ENCODE measurements at regions not wholly inside any gene's neighbourhood (a gene's known extent, or its start where the extent isn't known, plus 50 kb on each side); places are given as distances from the start of the nearest gene placed in this dataset.

DNA sequence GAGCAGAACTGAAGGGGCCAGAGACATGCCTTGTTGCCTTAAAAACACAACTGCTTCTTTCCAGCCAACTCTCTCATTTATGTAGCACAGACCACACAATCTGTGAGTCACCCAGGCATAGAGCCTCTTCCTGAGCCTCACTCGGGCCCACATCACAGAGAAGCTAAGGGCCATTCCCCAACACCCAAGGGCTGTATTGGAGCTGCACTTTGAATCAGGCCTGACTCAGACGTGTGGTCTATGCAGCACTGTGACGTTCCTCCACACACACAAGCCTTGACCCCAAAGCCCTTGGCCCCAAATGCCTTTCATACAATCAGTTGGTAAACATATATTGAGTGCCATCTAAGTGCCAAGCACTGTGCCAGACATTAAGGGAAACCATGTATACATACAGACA, 308.9 kb upstream of the DYNLRB2 start:
- Histone ChIP-seq H3K27me3 (ENCODE audit: control insufficient read depth, insufficient read depth, low read length) (no peaks in the 10 kb centered on the region), H3K9me3 (ENCODE audit: control insufficient read depth, insufficient read depth, low read length) (no peaks in the 10 kb centered on the region), H3K4me3 (ENCODE audit: low read depth, low read length) (no peak overlapping the region), H3K27ac (ENCODE audit: low read depth, low read length) (peak overlapping the region; percentile 41)
- ChIA-PET CTCF (interaction anchor here (1.1 kb wide), 1 partner anchor 137 kb away, joined by 4 read pairs; no protein-coding TSS in a partner anchor), POLR2A (no interaction called here)
- peak; percentile 38 for DNase-seq (ENCODE audit: low read depth, low spot score)
- no peak for TF ChIP-seq CTCF (IDR thresholded peaks at IDR 0.05; ENCODE audit: low read depth, low read length)

- CTCF ChIA-PET, result interaction anchor here (1.1 to 1.9 kb wide), 2 partner anchors 19 to 138 kb away, joined by 4 read pairs; no protein-coding TSS in a partner anchor
- Histone ChIP-seq H3K27me3 (ENCODE audit: control insufficient read depth, insufficient read depth, low read length) (no peaks in the 10 kb centered on the region), H3K4me3 (ENCODE audit: low read depth, low read length) (no peak overlapping the region), H3K9me3 (ENCODE audit: control insufficient read depth, insufficient read depth, low read length) (no peaks in the 10 kb centered on the region), H3K27ac (ENCODE audit: low read depth, low read length) (no peak overlapping the region)
- DNase-seq (ENCODE audit: low read depth, low spot score), result no peak
- no peak for TF ChIP-seq CTCF (IDR thresholded peaks at IDR 0.05; ENCODE audit: low read depth, low read length)
- POLR2A ChIA-PET, result no interaction called here
Observed at GRCh38 chr16:80231121-80231520, 309.7 kb upstream of the DYNLRB2 start.

DNA sequence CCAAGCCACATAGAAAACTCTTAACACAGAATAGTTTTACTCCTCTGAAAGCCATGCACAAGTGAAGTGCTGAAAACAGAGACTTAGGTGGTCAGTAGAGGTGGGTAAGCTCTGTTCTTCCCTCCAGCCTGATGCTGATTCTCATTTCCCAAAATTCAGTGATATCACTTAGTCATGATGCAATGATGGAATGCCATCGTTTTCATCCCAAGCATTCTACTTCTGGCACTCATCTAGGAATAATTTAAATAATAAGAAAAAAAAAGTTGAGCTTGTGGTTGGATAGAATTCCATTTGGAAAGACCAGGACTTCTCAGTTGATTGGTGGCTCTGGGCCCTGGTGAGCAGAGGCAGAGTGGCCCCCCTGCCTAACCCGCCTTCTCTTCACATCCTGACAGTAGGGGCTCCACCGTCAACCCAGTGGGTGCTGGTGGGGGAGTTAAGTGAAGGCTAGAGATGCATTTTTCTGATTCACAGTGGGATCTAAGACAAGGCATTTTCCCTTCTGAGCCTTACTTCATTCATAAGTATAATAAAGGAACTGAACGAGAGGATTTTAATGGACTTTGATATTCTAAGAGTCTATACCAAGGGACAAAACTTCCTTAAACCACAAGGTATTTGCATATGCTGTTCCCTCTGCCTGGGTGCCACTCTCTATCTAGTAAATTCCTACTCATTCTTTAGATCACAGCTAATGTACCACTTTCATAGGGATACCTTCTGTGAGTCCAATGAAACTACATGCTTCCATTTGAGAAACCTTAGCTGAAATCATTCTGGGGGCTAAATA, 310.3 kb upstream of the DYNLRB2 start:
- ChIA-PET POLR2A (no interaction called here), CTCF (interaction anchor here (1.1 to 1.9 kb wide), 3 partner anchors 19 to 139 kb away, joined by 4 to 5 read pairs (median 4); no protein-coding TSS in a partner anchor)
- Histone ChIP-seq H3K27me3 (ENCODE audit: control insufficient read depth, insufficient read depth, low read length) (no peaks in the 10 kb centered on the region), H3K4me3 (ENCODE audit: low read depth, low read length) (no peak overlapping the region), H3K9me3 (ENCODE audit: control insufficient read depth, insufficient read depth, low read length) (no peaks in the 10 kb centered on the region), H3K27ac (ENCODE audit: low read depth, low read length) (no peak overlapping the region)
- no peak for DNase-seq (ENCODE audit: low read depth, low spot score)
- TF ChIP-seq CTCF (IDR thresholded peaks at IDR 0.05; ENCODE audit: low read depth, low read length), result no peak

DNA sequence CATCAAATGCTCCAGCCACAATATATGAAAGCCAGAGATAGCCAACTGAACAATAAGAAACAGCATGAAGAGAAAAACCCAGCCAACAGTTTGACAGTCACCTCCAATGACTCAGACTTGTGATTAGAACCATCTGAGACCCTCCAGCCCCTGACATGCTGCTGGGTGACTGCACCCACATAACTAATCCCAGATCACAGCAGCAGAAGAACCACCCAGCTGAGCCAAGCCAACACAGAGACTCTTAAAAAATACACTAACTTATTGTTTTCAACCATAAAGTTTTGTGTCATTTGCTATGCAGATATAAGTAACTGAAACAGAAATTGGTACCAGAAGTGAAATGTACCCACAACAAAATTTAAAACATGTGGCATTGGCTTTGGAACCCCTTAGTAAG, 314.3 kb upstream of the DYNLRB2 start:
- no peaks in the 10 kb centered on the region for H3K27me3 ChIP-seq (ENCODE audit: control insufficient read depth, insufficient read depth, low read length)
- no peaks in the 10 kb centered on the region for H3K9me3 ChIP-seq (ENCODE audit: control insufficient read depth, insufficient read depth, low read length)
- ChIA-PET CTCF (no interaction called here), POLR2A (no interaction called here)
- H3K27ac ChIP-seq (ENCODE audit: low read depth, low read length), result no peak overlapping the region
- no peak for DNase-seq (ENCODE audit: low read depth, low spot score)
- TF ChIP-seq CTCF (IDR thresholded peaks at IDR 0.05; ENCODE audit: low read depth, low read length), result no peak
- no peak overlapping the region for H3K4me3 ChIP-seq (ENCODE audit: low read depth, low read length)

DNA sequence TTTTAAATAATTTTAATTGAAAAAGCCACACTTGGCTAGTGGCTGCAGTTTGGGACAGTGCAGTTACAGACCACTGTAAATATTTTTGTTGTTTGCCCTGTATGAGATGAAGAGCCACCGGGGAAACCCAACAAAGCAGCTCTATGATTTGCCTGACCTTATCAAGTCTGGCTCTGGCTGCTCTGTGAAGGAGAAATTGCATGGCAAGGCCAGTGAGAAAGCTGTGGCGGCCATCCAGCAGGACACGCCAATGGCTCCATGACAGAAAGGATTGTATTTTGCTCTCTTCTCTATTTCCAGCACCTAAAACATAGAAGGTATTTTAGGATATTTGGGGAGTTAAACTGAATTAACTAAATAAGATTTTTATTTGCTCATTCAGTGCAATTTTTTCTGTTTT, 330.0 kb upstream of the DYNLRB2 start:
- ChIA-PET POLR2A (no interaction called here), CTCF (no interaction called here)
- no peaks in the 10 kb centered on the region for H3K9me3 ChIP-seq (ENCODE audit: control insufficient read depth, insufficient read depth, low read length)
- H3K27me3 ChIP-seq (ENCODE audit: control insufficient read depth, insufficient read depth, low read length), result no peaks in the 10 kb centered on the region
- TF ChIP-seq CTCF (IDR thresholded peaks at IDR 0.05; ENCODE audit: low read depth, low read length), result no peak
- H3K27ac ChIP-seq (ENCODE audit: low read depth, low read length), result no peak overlapping the region
- no peak for DNase-seq (ENCODE audit: low read depth, low spot score)
- no peak overlapping the region for H3K4me3 ChIP-seq (ENCODE audit: low read depth, low read length)
